Epithelial cell of proximal tubule (primary cell): ENCODE measurements at regions not wholly inside any gene's neighbourhood (a gene's known extent, or its start where the extent isn't known, plus 50 kb on each side); places are given as distances from the start of the nearest gene placed in this dataset.

Experiments
- DNase-seq: peaks from one replicate; pipeline ENCODE4 v3.0.0-alpha.2; 2011; ENCODE audit warnings: low read depth
- H3K4me3 ChIP-seq: 2 replicates; pipeline ENCODE4 v1.5.1; 2011; ENCODE audit warnings: low read depth, mild to moderate bottlenecking, low read length
- TF ChIP-seq, protein P1 (sequence below): conservative IDR thresholded peaks from 2 replicates; pipeline ENCODE4 v1.5.1; 2012; ENCODE audit warnings: low read depth, mild to moderate bottlenecking, low read length

DNA sequence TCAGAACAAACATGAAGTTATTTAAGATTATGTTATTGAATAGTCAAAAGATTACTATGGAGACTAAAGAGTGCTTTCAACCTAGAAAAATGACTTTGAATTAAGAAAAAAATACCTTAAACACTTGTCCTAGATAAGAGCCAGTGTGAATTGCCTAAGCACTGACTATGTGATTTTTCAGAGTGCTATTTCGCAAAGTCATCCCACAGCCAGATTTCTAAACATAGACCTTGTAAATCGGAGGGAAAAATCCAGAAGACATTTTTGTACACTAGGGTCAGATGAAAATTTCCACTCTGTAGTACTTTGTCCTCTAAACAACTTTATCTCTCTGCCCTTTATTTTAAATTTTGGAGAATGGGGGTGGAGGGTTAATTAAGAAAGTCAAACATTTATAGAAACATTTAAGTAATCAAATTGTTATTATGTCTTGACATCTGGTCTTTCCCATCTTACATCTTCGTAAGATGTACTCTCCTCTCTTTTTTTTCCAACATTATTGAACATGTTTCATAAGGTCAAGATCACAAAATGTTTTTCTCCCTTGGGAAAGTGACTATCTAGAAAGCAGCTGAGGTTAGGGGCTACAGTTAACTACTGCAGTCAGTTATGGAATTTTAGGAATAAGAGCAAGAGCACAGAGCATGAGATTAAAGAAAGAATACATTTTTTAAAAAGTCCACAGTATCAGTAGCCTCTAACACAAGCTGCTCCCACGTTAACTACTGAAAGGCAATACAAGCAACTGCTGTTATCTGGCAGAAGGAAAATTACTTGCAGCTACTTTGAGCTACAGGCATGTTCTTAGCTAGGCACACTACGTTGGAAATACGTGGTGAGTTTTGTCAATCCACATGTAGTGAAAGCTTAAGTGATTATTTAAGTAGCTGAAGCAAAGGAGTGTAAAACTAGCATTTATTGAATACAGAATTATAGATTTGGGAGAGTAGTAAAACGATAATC is 648.5 kb downstream of the HTR1B start:
- TF ChIP-seq, protein P1, sequence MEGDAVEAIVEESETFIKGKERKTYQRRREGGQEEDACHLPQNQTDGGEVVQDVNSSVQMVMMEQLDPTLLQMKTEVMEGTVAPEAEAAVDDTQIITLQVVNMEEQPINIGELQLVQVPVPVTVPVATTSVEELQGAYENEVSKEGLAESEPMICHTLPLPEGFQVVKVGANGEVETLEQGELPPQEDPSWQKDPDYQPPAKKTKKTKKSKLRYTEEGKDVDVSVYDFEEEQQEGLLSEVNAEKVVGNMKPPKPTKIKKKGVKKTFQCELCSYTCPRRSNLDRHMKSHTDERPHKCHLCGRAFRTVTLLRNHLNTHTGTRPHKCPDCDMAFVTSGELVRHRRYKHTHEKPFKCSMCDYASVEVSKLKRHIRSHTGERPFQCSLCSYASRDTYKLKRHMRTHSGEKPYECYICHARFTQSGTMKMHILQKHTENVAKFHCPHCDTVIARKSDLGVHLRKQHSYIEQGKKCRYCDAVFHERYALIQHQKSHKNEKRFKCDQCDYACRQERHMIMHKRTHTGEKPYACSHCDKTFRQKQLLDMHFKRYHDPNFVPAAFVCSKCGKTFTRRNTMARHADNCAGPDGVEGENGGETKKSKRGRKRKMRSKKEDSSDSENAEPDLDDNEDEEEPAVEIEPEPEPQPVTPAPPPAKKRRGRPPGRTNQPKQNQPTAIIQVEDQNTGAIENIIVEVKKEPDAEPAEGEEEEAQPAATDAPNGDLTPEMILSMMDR = no peak
- no peak overlapping the region for H3K4me3 ChIP-seq

DNA sequence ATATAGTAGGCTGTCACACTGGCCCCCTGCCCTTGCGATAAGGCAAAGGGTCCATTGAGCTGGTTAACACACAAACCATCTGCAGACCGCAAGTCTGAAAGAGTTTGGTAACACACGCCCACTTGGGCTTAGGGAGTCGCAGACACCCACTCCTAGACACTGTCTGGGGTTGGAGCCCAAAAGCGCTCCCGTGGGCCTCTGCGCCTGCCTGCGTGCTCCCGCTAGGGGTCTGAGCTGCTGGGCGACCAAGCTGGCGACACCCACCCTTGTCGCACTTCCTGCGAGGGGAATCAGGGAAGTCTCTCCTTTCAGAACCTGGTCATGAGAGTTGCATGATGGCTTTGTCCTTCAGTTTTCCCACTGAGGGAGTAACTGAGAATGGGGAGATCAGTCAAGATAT is 653.0 kb downstream of the HTR1B start:
- no peak for DNase-seq
- TF ChIP-seq, protein P1 = no peak
- no peak overlapping the region for H3K4me3 ChIP-seq

More for the DNA sequence above, 648.5 kb downstream of the HTR1B start:
- DNase-seq = no peak

DNA sequence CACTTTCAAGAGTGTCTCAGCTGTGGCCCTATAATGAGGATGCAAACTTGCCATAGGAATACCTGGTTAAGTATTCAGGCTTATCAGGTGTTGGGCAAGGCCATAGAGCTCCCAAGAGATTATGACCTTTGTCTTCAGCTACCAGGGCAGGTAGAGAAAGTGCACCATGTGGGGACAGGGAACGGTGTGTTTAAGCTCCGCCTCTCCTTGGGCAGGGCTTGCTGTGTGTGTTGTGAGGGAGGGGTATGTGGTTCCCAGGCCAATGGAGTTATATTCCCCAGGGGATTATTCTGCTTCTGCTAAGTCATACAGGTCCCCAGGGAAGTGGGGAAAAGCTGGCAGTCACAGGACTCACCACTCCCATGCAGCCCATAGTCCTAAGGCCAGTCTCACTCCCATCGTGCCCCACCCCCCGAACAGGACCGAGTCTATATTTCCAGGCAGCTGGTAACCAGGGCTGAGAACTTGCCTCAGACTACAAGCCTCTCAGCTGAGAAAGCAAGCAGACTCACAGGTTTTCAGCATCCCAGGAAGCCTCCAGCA is 660.2 kb downstream of the HTR1B start:
- H3K4me3 ChIP-seq = no peak overlapping the region
- DNase-seq = no peak
- TF ChIP-seq, protein P1 = no peak

DNA sequence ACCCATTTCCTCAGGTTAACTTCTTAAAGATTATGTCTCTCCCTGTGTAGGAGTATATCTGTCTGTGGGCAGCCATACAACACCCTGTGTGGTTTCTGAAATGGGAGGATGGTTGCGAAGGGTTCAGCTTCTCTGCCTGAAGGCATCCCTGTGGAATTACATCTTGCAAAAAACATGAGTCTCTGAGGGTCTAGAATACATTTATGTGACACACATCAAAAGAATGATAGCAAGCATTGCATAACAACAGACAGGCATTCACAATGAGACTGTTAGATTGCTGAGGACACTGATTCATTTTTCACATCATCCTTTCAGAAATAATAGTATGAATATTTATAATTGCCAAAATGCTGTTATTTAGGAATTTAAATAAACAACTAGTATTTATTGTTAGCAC is 670.9 kb downstream of the HTR1B start:
- H3K4me3 ChIP-seq = no peak overlapping the region
- TF ChIP-seq, protein P1 = no peak
- no peak for DNase-seq

DNA sequence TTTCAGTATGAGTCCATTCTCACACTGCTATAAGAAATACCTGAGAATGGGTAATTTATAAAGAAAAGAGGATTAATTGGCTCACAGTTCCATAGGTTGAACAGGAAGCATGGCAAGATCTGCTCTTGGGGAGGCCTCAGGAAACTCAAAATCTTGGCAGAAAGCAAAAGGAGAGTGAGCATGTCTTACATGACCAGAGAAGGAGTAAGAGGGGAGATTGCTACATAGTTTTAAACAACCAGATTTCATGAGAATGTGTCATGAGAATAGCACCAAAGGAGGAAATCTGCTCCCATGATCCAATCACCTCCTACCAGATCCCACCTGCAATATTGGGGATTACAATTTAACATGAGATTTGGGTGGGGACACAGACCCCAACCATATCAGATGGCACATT is 672.4 kb downstream of the HTR1B start:
- TF ChIP-seq, protein P1 = no peak
- no peak overlapping the region for H3K4me3 ChIP-seq
- DNase-seq = no peak

DNA sequence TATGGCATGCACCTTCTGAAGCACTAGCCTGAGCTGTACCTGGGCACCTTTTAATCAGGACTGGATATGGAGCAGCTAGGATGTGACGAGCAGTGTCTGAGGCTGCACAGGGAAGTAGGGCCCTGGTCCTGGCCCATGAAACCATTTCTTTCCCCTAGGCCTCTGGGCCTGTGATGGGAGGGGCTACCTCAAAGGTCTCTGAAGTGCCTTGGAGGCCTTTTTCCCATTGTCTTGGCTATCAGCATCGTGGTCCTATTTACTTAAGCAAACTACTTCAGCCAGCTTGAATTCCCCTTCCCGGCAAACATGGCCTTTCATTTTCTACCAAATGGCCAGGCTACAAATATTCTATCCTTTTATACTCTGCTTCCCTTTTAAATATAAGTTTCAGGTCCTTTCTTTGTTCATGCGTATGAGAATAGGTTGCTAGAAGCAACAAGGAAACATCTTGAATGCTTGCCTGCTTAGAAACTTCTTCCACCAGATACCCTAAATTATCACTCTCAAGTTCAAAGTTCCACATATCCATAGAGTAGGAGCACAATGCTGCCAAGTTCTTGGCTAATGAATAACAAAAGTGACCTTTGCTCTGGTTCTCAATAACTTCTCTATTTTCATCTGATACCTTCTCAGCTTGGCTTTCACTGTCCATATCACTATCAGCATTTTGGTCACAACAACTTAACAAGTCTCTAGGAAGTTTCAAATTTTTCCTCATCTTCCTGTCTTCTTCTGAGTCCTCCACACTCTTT is 673.1 kb downstream of the HTR1B start:
- no peak for DNase-seq
- H3K4me3 ChIP-seq = no peak overlapping the region

More for the DNA sequence above, 673.1 kb downstream of the HTR1B start:
- TF ChIP-seq, protein P1 = no peak
